ENCODE measurements at regions not wholly inside any gene's neighbourhood (a gene's known extent, or its start where the extent isn't known, plus 50 kb on each side); places are given as distances from the start of the nearest gene placed in this dataset.
"Not testable (repeated sequence)": the region's sequence is repeated elsewhere in the genome, so short reads cannot be mapped to it uniquely, and the experiment has no call there.

DNA sequence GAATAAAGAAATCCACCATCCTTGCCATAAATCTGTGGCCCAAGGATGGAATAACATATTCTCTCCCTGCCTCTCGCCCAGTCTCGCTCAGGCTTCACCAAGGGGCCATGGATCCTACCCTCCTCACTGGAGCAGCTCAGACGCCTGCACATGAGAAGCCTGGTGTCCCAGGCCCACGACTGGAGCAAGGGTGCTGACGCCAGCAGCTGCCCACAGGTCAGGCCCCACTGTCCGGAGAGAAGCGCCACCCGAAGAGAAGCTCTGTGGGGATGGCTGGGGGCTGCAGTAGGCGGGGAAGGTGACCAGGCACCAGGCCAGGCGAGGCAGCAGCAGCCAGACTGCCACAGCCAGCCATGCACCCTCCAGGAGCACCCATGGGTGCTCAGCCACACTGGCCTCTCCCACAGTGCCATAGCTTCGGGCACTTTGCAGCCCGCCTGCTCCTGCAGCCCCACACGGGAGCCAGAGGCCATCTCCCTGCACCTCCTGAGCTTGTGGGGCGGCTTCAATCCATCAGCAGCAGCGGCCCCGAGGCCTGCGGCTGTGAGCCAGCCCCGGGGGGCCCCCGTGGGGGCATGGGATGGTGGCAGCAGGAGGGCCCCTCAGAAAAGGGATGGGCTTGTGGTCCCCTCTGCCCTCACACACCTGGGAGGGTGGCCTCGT is 286.2 kb upstream of the SGK1 start:
- DNase-seq (ENCODE audit: low read depth), result no peak

DNA sequence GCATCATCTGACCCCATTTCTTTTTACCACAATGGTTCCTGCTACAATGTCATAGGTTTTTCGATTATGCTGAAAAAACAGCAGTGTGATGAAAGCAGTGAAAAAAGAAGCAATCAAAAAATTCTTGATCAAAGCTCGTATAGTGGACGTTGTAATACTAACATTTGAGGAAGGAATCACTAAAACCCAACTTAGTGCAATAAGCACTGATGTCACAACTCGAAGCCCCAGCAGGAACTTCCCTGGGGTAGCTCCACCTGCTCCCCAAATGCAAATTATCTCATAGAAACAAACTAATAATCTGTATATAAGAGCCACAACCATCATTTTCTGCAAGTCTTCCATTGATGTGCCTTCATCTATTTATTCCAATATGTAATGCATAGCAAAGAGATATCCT is 285.6 kb upstream of the SGK1 start:
- no peak for DNase-seq (ENCODE audit: low read depth)

DNA sequence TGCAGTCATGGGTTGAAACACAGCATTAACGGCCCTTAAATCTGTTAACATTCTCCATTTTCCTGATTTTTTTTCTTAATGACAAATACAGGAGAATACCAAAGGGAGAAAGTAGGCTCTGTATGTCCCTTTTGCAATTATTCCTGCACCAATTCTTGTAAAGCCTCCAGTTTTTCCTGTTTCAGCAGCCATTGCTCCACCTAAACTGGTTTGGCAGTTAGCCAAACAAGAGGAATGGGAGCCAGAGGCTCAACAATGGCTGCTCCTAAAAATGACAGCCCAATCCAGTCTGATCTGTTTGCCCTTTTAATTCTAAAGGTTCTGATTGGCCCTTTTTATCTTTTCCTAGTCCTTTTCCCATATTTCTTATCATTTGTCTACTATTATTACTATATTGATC is 284.2 kb upstream of the SGK1 start:
- DNase-seq (ENCODE audit: low read depth), result no peak

DNA sequence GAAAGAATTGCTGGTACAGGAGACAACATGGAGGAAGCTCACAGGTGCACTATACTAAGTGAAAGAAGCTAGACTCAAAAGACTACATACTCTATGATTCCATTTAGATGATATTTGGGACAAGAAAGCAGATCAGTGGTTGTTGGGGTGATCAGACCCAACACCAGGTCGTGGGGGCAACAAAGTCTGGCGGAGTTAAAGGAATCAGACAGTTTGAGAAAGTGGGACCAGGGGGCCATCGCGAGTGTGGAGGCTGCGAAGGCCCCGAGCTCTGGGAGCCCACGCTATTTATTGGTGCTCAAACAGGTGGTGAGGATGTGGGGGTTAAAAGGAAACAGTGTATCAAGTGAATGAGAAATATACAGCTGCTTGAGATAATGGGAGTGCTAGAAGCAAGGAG is 282.8 kb upstream of the SGK1 start:
- DNase-seq (ENCODE audit: low read depth), result no peak

DNA sequence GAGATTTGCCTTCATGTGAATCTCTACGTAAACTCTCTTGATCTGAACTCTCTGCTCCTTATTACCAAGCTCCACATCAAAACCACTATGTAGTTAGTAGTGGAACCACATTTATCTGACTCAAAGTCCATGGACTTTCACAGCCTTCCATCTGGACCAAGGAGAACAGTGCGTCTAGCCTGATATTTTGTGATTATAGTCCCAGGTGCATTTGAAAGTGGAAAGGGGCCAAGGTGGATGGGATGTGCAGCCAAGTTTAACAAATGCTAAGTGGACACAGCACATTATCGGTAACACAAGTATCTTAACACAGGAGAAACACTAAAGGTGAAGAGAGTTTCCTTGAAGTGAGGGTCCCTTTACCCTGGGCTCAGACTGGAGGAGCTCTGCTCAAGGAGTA is 281.2 kb upstream of the SGK1 start:
- no peak for DNase-seq (ENCODE audit: low read depth)

DNA sequence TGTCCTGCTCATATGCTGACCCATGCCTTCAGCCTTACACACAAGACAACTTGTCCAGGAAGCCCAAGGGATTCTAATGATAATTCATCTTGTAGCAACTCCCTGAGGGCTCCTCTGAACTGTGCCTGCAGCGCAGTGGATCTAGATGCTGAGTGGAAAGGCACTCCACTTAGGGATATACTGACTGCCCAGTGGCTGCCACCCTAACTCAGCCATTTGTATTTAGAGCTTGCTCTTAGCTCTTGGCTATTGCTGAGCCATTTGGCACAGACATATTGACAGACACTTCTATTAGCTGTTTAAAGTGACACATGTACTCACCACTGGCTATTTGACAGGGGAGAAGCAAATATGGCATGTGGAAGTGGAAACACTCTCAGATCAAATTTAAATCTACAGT is 278.3 kb upstream of the SGK1 start:
- no peak for DNase-seq (ENCODE audit: low read depth)

DNA sequence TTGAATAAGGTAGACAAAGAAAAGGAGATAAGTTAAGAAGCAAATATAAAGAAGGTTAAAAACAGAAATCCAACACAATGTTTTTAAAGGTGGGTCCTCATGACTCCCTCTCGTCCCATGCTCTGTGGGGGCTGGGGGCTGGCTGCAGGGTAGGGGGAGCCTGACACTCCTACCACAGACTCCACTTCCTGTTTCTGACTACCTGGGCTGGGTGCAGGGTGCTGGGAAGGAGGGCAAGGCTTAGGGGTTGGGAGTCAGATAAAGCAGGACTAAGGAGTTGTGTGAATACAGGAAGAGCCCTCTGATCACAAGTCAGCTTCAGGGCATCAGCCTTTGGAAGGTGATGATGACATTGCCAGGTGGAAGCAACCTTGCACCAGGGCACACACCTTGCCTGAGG is 277.0 kb upstream of the SGK1 start:
- no peak for DNase-seq (ENCODE audit: low read depth)

DNA sequence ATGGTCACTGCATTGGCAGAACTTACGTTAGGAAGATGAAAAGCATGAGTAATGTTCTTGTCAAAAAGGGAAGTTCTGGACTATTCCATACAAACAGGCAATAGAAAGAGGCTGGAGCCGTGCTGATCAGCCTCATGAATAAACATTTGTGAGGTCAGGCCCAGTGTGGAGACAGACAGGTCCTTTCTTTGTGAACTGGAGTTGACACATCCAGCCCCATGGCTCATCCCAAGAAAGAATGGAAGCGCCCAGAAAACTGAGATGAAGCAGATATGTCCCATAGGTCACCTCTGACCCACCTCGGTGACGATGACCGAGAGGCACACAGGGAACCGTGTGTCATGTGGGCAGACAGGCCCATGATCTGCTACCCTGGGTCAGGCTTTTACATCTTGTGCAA is 276.0 kb upstream of the SGK1 start:
- DNase-seq (ENCODE audit: low read depth), result no peak

DNA sequence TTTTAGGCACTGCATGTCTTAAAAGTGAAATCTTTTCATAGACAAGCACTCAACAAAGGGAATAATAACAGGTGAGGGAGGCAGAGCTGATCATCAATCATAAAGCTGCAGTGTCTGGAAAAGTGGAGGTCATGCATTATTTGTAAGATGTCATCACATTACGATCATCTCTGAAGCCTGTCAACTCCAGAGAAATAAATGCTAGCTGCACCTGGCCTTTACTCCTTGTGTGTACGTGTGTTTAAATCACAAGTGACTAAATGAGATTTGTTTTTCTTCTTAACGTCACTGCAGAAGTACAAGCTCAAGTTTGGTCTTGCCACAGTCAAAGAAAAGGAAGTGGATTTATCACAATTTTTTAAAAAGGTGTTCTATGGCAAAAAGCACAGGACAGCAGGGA is 275.5 kb upstream of the SGK1 start:
- no peak for DNase-seq (ENCODE audit: low read depth)

DNA sequence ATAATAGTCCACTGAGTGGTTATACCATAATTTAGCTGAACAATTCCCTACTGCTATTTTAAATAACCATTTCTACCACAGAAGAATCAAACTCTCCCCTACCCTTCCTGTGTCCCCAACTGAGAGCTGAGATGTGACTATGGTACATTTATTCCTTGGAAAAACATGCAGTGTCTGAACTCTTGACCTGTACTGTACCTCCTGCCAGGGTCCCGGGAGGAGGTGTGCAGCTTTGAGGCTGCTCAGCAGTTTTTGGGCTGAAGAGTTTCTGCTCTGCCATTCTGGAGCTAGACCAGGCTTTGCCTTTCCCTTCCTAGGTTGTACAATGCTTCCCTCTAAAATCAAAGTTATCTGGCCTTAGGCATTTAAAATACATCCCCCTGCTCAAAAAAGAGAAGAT is 275.1 kb upstream of the SGK1 start:
- no peak for DNase-seq (ENCODE audit: low read depth)

DNA sequence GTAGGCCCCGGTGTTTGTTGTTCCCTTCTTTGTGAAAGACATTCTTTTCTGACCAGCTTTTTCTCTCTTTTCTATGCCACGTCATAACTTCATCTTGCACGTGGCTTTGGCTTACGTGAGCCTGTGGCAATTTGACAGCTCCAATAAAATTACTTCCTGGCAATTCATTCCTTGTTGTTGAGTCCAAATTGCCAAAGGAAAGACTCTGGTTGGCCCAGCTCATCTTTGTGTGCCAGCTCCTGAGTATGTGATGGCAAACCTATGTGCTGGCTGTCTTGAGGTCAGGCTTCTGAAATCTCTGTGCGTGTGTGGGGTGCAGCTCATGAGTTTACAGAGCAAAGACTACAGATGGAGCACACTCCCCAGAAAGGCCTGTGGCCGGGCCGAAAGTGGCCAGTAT is 272.5 kb upstream of the SGK1 start:
- DNase-seq (ENCODE audit: low read depth), result peak; percentile 37

DNA sequence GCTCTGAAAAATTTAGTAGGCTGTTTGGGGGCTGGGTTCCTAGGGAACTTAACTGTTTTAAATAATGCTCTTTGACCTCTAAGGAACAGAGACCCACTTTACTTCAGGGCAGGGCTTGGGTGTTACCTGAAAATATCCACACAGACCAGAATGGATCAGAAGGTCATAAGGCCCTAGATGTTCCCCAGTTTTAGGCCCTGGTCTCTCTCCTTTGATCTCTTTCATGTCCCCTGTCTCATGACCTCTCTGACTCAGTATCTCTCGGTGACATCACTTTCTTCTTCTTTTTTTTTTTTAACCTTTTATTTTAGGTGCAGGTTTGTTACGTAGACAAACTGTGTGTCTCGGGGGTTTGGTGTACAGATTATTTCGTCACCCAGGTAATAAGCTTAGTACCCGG is 272.1 kb upstream of the SGK1 start:
- DNase-seq (ENCODE audit: low read depth), result no peak

DNA sequence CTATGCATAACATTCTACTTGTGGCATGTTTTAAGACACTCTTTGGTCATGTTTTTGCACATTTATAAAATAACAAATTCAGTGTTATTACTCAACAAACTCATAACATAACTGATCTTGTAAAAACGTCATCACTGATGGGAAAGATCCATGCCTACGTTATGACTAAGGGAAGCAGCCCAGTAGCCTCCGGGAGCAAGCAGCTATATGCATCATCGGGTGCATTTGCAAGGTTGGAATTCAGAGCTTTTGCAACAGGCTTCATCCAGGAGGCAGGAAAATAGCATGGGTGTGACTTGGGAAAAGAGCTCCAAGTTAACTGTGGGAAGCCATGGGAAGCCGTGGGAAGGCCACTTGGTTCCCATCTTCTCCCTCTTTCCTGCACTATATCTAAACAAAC is 271.6 kb upstream of the SGK1 start:
- DNase-seq (ENCODE audit: low read depth), result peak; percentile 98

DNA sequence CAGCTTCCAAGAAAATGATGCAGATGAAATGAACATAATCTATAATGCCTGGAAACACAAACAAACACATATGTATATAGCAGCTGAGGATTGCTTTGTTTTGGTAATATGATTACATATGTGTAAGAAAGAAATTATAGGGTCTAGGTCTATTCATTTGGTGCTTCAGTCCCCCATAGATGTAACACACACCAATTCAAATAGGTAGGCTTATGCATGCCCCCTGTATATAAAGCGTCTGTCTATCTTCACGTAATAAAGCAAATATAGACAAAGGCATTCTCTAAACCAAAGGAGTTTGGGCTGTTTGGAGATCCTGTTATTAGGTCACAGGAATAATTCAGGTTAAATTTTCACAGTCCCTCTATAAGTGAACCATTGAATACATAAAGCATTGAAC is 270.4 kb upstream of the SGK1 start:
- no peak for DNase-seq (ENCODE audit: low read depth)

DNA sequence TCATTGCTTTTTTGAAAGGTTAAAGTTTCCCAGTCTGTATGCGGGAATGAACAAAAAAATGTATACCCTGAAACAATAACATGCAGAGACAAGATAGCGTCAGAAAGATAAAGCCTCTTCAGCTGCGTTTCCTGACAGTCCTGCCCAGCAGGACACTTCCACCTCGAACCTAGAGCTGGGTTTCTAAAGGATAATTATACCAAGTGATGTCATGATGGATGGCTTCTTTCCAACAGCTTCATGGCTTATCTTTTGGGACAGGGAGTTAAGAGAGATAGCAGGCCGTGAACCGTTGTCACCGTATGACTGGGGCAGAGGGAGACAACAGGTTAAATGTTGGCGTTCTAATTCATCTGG is 267.6 kb upstream of the SGK1 start:
- DNase-seq (ENCODE audit: low read depth), result no peak

DNA sequence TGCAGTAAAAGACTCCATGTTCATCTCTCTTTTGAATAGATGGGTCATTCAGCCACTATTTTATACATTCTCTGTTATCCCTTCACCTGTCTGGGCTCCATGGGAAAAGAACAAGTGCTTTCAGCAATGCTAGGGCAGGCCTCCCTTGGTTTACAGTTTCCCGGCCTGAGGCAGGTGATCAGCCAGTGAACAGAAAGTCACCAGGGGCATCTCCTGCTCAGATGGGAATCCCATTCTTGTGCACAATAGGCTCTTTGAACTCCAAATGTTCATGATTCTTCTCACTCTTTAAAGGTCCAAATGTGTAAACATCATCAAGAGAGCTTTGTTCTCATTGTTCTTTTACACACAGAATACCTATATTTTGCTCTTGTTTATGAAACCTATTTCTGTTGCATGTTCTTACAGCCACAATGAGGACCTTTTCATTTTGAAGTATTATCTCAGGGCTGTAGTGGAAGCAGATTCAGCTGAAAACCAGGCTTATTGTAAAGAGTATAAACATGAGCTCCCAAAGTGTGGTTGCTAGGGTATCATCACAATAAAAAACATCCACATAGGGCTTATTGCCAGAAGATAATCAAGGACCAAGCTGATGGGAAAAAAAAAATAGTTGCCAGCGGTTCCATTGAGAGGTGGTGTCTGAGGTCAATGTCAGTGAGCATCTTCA is 267.1 kb upstream of the SGK1 start:
- no peak for DNase-seq (ENCODE audit: low read depth)

DNA sequence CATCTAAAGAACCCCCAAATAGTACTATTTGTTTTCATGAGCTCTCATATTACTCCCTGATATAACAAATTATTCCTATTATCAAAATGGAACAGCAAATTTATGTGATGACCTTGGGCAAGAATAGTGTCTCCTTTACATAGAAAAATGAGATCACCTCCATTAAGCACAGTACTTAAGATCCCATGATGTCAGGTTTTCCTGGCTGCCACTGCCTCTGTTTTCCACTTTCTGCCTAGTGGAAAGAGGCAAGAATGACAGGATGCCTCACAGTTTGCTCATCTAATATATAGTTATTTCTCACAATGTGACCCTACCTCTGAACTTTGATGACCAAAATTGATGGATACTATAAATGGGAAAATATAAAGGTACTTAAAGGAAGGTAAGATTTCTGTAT is 260.1 kb upstream of the SGK1 start:
- no peak for DNase-seq (ENCODE audit: low read depth)

DNA sequence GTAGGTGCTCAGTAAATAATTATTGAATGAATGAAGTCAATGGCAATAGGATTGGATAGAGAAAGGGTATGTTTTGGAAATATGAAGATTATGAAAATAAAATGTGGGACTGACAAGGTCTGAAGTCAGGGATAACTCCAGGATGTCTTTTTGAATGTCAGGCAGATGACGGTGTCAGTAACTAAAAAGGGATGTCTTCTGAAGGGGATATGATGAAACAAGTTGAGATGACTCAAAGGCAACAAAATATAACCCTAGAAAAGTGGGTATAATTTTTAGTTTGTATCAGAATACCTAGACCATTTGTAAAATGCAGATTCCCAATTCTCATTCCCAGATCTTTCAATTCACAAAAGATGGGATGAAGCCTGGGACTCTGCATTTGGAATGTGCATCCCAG is 257.3 kb upstream of the SGK1 start:
- DNase-seq (ENCODE audit: low read depth), result no peak

DNA sequence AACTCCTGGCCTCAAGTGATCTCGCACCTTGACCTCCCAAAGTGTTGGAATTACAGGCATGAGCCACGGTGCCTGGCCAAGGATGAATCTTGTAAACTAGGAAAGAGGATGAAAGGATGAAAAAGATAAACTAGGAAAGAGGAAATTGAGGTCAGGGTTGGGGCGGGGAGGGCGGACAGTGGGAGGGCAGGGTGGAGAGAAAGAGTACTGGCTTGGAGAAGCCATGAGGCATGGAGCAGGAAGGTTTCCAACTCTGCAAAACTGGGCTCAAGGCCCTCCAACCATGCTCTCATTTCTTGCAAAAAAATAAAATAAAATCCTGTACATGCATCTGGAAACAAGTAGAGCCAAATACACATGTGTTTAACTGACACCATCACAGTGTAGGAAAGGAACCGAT is 256.6 kb upstream of the SGK1 start:
- no peak for DNase-seq (ENCODE audit: low read depth)

DNA sequence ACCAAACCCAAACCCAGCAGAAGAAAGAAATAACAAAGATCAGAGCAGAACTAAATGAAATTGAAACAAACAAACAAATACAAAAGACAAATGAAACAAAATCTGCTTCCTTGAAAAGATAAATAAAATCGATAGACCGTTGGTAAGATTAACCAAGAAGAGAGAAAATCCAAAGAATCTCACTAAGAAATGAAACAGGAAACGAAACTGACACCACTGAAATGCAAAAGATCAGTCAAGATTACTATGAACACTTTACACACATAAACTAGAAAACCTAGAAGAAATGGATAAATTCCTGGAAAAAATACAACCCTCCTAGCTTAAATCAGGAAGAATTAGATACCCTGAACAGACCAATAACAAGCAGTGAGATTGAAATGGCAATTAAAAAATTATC is 252.1 kb upstream of the SGK1 start:
- not testable (repeated sequence) for DNase-seq (ENCODE audit: low read depth)

DNA sequence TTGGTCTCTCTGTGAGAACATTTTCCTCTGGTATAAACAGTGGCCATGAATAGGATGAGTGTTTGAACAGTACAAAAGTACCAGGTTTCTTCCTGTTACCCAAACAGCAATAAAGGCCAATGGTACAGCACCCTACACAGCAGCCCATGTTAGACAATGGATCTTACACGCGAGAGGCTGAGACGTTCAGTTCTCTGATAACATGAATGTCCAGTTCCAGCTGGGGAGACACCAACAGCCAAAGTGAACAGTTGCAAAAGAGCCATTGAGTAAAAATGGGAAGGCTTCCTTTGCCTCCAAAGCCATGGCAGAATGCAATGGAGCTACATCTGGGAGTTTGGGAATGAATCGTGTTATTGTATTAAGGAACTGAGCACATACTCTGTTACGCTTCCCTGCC is 246.8 kb upstream of the SGK1 start:
- no peak for DNase-seq (ENCODE audit: low read depth)

DNA sequence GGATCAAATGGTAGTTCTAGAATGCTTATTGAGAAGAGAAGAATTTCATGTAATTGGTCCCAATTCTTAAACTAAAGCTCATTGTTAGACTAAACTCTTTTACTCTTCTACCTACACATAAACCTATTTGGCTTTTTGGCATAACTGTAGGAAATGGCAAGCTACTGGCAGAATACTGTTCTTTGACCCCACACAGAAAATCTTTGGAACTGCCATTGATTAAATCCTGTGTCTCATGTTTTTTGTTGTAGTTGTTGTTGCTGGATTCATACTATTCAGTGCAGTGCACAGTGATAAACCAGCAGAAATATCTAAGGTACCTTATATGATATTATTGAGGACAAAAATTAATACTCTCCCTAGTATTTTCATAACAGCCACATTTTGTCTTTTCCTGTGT is 242.1 kb upstream of the SGK1 start:
- DNase-seq (ENCODE audit: low read depth), result no peak

DNA sequence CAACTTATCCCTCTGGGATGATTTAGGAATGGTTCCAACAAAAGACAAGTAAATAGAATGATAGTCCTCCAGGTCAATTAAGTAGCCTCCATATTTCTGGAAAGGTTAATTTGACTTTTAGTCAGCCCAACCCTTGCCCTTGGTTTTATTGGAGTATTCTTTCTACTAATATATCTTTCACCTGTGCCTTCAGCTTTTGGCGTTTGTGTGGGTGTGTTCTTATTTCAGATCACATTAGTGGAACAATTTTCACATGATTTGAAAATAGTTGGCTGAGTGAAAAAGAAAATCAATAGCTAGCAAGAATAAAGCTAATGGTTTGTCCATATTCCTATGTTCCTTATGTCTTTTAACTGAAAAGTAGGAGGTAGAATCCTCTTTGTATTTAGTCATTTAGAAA is 239.6 kb upstream of the SGK1 start:
- no peak for DNase-seq (ENCODE audit: low read depth)

DNA sequence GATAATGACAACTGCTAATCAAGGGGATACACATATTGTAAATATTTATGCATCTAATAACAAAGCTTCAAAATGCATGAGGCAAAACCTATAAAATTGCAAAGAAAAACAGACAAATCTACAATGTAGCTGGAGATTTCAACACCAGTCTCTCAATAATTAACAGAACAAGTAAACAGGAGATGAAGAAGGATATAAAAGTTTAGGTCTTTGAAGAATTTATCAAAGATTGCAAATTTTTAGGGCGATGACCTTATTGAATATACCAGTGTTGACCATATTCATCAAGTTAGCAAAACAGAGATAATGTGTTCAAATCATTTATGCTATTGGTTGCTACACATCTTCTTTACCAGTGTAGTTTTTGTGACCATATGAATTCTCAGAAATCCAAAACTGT is 237.8 kb upstream of the SGK1 start:
- no peak for DNase-seq (ENCODE audit: low read depth)

DNA sequence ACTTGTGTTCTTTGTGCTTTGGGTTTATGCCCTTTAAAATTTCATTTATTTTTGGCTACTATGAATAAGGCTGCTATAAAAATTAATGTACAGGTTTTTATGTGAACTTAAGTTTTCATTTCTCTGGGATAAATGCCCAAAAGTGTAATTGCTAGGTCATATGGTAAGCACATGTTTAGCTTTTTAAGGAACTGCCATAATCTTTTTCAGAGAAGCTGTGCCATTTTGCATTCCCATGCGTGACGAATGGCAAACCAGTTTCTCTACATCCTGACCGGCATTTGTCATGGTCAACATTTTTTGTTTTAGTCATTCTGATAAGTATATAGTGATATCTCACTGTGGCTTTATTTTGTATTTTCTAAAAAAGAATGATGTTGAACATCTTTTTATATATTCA is 236.0 kb upstream of the SGK1 start:
- DNase-seq (ENCODE audit: low read depth), result peak; percentile 58

All from fibroblast of gingiva (primary cell).